ENCODE measurements at regions not wholly inside any gene's neighbourhood (a gene's known extent, or its start where the extent isn't known, plus 50 kb on each side); places are given as distances from the start of the nearest gene placed in this dataset.

DNA sequence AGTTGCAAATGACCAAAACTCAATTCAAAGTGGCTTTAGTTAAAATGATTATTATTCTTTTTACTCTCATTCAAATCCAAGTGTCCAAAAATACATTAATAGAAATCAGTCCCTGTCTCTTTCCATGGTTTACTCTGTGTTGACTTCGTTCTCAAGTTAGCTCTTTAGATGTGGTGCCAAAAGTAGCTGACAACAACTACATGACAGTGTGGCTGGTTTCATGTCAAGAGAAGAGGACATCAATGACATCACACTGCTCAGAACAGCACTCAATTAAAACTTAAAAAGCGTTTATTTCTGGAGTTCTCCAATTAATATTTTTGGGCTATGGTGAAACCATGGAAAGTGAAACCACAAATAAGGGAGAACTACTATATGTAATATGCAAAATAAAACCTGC, 1746.9 kb downstream of the LRRC4C start:
- TF ChIP-seq POLR2A (IDR thresholded peaks at IDR 0.05) (no peak), CTCF (IDR thresholded peaks at IDR 0.05) (no peak)

Data from body of pancreas (tissue), 4 donors.